Activated CD4-positive, alpha-beta memory T cell treated with anti-CD3 and anti-CD28 coated beads for 36 hours (primary cell): ENCODE measurements at regions not wholly inside any gene's neighbourhood (a gene's known extent, or its start where the extent isn't known, plus 50 kb on each side); places are given as distances from the start of the nearest gene placed in this dataset.
A peak's percentile ranks its signal among the peaks of the same experiment; 100 is the strongest.

Experiments used
- CTCF ChIA-PET: fragments of 350-600 bp; sonication (Branson Sonifier 250); formaldehyde crosslinking; loops from one replicate; lab custom pipeline; 2021; ENCODE audit warnings: antibody characterized with exemption, inconsistent platforms; lab: Charles Lee
- POLR2A ChIA-PET: fragments of 350-600 bp; sonication (Branson Sonifier 250); formaldehyde crosslinking; loops from one replicate; lab custom pipeline; 2021; ENCODE audit warnings: antibody characterized with exemption; lab: Charles Lee
- DNase-seq: peaks from one replicate; pipeline ENCODE4 v3.0.0-alpha.2; 2020
- H3K27ac Mint-ChIP-seq: one replicate; pipeline ENCODE4 v1.8.0; 2021; ENCODE audit warnings: mixed read lengths
- H3K27me3 Mint-ChIP-seq: one replicate; pipeline ENCODE4 v1.8.0; 2021; ENCODE audit warnings: mixed read lengths
- H3K36me3 Mint-ChIP-seq: one replicate; pipeline ENCODE4 v1.8.0; 2021; ENCODE audit warnings: mixed read lengths
- H3K4me1 Mint-ChIP-seq: one replicate; pipeline ENCODE4 v1.8.0; 2021; ENCODE audit warnings: low read depth, mixed read lengths
- H3K4me3 Mint-ChIP-seq: one replicate; pipeline ENCODE4 v1.8.0; 2021; ENCODE audit warnings: mild to moderate bottlenecking, mixed read lengths
- H3K9me3 Mint-ChIP-seq: one replicate; pipeline ENCODE4 v1.8.0; 2021; ENCODE audit warnings: mixed read lengths
- intact Hi-C: fragments of 100-400 bp; cut with micrococcal nuclease; formaldehyde crosslinking; loops from one replicate; pipeline ENCODE4 v1.15.1; 2023

- no peak for DNase-seq
- no peaks in the 10 kb centered on the region for H3K9me3 Mint-ChIP-seq
- no peak overlapping the region for H3K4me3 Mint-ChIP-seq
- peaks cover 41% of the 10 kb centered on the region for H3K27me3 Mint-ChIP-seq
- POLR2A ChIA-PET: no interaction called here
- no peaks in the 10 kb centered on the region for H3K36me3 Mint-ChIP-seq
- H3K4me1 Mint-ChIP-seq: peaks cover 20% of the 10 kb centered on the region
- H3K27ac Mint-ChIP-seq: no peak overlapping the region
- intact Hi-C loops: no loop called here
- CTCF ChIA-PET: no interaction called here
Observed at GRCh38 chr2:455015-455705, 167.3 kb upstream of the ALKAL2 start.

GRCh38 chr2:453132-453531, 165.2 kb upstream of the ALKAL2 start:
- CTCF ChIA-PET: no interaction called here
- intact Hi-C loops: no loop called here
- H3K4me3 Mint-ChIP-seq: no peak overlapping the region
- no peak overlapping the region for H3K27ac Mint-ChIP-seq
- peaks cover 14% of the 10 kb centered on the region for H3K4me1 Mint-ChIP-seq
- peaks cover 29% of the 10 kb centered on the region for H3K27me3 Mint-ChIP-seq
- no peaks in the 10 kb centered on the region for H3K9me3 Mint-ChIP-seq
- DNase-seq: no peak
- POLR2A ChIA-PET: interaction anchor here (1.1 kb wide), 1 partner anchor 17 kb away, joined by 3 read pairs; no protein-coding TSS in a partner anchor
- no peaks in the 10 kb centered on the region for H3K36me3 Mint-ChIP-seq

DNA sequence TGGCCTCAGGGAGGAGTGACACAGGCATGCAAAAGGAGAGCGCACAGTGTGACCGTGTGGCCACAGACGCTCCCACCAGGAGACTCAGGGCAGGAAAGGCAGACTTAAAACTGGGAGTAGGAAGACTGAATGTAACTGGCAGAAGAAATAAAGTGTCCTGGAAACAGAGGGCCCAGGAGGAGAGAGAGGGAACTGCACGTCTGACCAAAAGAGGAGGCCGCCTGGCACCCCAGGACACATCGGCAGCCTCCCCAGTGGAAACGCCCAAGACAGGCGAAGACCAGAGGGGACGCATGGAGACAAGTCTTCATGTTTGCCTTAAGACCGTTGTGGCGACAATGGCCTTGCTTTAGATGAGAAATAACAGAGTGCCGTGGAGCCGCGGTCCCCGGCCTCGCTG, 163.6 kb upstream of the ALKAL2 start:
- H3K4me1 Mint-ChIP-seq: no peaks in the 10 kb centered on the region
- no peak for DNase-seq
- ChIA-PET POLR2A (no interaction called here), CTCF (no interaction called here)
- H3K27ac Mint-ChIP-seq: no peak overlapping the region
- no peaks in the 10 kb centered on the region for H3K9me3 Mint-ChIP-seq
- intact Hi-C loops: no loop called here
- H3K36me3 Mint-ChIP-seq: no peaks in the 10 kb centered on the region
- H3K27me3 Mint-ChIP-seq: peaks cover 22% of the 10 kb centered on the region
- H3K4me3 Mint-ChIP-seq: no peak overlapping the region

DNA sequence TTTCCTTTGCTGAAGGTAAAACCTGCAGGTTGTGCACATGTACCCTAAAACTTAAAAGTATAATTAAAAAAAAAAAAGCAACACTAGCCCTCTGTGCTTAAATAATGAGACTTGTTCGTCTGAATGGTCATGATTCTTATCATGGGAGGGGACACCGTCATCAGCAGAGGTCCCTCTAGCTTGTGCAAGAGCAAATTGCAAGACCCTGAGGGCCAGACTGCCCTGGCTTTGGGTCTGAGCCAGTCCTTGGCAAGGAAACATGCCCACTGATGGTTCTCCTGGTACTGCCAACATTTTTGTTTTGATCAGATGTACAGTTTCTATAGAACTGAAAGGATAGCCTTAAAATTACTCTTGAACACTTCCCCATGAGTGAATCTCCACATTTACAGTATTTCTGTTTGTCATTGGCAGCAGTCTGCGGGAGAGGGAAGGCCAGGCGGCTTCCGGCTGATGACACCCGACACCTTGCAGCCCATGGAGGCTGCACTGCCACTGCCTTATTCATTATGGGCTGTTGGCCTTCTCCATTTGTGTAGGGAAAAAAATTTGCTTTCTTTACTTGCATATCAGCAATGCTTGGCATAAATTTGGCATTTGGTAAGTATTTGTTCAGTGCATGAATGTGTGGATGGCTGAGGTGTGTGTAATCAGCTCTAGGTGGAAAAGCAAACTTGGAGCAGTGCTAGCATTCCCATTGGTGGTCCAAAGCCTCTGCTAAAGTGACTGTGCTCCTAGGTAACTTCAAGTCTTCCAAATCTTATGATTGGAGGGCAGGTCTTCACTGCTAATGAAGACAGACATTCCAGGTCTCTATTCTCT, 161.6 kb upstream of the ALKAL2 start:
- intact Hi-C loops: no loop called here
- no peaks in the 10 kb centered on the region for H3K9me3 Mint-ChIP-seq
- POLR2A ChIA-PET: no interaction called here
- CTCF ChIA-PET: no interaction called here
- H3K27ac Mint-ChIP-seq: no peak overlapping the region
- H3K4me3 Mint-ChIP-seq: no peak overlapping the region
- no peak for DNase-seq
- H3K27me3 Mint-ChIP-seq: peaks cover 16% of the 10 kb centered on the region
- H3K36me3 Mint-ChIP-seq: no peaks in the 10 kb centered on the region
- peaks cover 3% of the 10 kb centered on the region for H3K4me1 Mint-ChIP-seq

- no peak for DNase-seq
- intact Hi-C loops: no loop called here
- peaks cover 13% of the 10 kb centered on the region for H3K27me3 Mint-ChIP-seq
- ChIA-PET CTCF (no interaction called here), POLR2A (no interaction called here)
- H3K4me1 Mint-ChIP-seq: peaks cover 3% of the 10 kb centered on the region
- H3K36me3 Mint-ChIP-seq: no peaks in the 10 kb centered on the region
- H3K27ac Mint-ChIP-seq: no peak overlapping the region
- no peaks in the 10 kb centered on the region for H3K9me3 Mint-ChIP-seq
- no peak overlapping the region for H3K4me3 Mint-ChIP-seq
Observed at GRCh38 chr2:447902-448665, 160.2 kb upstream of the ALKAL2 start.

- Mint-ChIP-seq H3K9me3 (no peaks in the 10 kb centered on the region), H3K4me1 (peaks cover 3% of the 10 kb centered on the region), H3K4me3 (no peak overlapping the region), H3K27ac (no peak overlapping the region), H3K36me3 (no peaks in the 10 kb centered on the region), H3K27me3 (peaks cover 9% of the 10 kb centered on the region)
- intact Hi-C loops: no loop called here
- ChIA-PET POLR2A (no interaction called here), CTCF (no interaction called here)
- DNase-seq: no peak
Observed at GRCh38 chr2:446963-447530, 159.2 kb upstream of the ALKAL2 start.

DNA sequence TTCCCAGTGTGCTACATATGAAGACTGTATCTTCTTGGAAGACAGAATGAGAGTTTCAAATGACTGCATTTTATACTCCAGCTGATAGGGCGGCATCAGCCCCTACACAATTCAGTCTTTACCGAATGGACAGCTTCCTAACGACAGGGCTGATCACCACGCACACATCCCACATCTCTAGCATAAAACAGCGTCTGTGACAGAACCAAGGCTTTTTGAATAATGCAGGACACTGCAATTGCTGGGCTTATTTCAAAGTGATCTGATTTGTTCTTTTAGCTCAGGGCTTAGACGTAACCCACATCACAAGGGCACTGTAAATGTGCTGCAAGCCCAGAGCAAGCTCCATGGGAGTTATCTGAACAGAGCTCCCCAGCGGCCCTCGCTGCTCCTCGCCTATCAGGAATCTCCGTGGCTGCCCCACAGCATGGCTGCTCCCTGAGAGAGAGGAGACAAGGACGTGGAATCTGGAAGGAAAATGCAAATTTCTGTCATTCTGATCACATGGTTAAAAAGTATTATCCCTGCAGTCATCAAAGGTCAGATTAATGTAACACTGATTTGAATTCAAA, 158.5 kb upstream of the ALKAL2 start:
- Mint-ChIP-seq H3K36me3 (no peaks in the 10 kb centered on the region), H3K9me3 (no peaks in the 10 kb centered on the region), H3K27me3 (peaks cover 6% of the 10 kb centered on the region), H3K4me1 (peaks cover 3% of the 10 kb centered on the region), H3K4me3 (no peak overlapping the region), H3K27ac (no peak overlapping the region)
- DNase-seq: no peak
- intact Hi-C loops: no loop called here
- ChIA-PET POLR2A (no interaction called here), CTCF (no interaction called here)

GRCh38 chr2:445896-446295, 158.0 kb upstream of the ALKAL2 start:
- DNase-seq: no peak
- H3K9me3 Mint-ChIP-seq: no peaks in the 10 kb centered on the region
- H3K4me1 Mint-ChIP-seq: peaks cover 3% of the 10 kb centered on the region
- H3K4me3 Mint-ChIP-seq: no peak overlapping the region
- intact Hi-C loops: no loop called here
- H3K36me3 Mint-ChIP-seq: no peaks in the 10 kb centered on the region
- H3K27me3 Mint-ChIP-seq: peaks cover 4% of the 10 kb centered on the region
- CTCF ChIA-PET: no interaction called here
- POLR2A ChIA-PET: no interaction called here
- no peak overlapping the region for H3K27ac Mint-ChIP-seq

- CTCF ChIA-PET: no interaction called here
- DNase-seq: peak; percentile 32
- peaks cover 3% of the 10 kb centered on the region for H3K4me1 Mint-ChIP-seq
- no peaks in the 10 kb centered on the region for H3K36me3 Mint-ChIP-seq
- no peak overlapping the region for H3K4me3 Mint-ChIP-seq
- intact Hi-C loops: no loop called here
- H3K27me3 Mint-ChIP-seq: peaks cover 4% of the 10 kb centered on the region
- no peaks in the 10 kb centered on the region for H3K9me3 Mint-ChIP-seq
- no peak overlapping the region for H3K27ac Mint-ChIP-seq
- POLR2A ChIA-PET: no interaction called here
Observed at GRCh38 chr2:444937-445884, 157.3 kb upstream of the ALKAL2 start.

DNA sequence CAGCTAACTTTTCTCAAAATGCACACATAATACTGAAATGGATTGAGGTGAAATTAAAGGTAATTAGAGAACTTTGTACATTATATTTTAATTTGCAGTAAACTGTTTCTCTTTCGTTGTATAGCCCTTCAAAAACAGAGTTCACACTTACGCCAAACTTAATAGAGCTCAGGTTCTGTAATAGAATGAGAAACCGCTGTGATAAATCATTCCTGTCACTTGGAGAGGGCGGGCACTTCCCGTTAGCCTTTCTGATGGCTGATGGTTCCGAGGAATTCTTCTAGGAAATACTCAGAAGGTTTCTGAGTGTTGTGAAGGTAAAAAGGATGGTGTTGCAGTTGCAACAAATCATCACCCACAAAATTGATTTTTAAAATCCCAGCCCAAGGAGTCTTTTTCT, 155.8 kb upstream of the ALKAL2 start:
- Mint-ChIP-seq H3K4me3 (no peak overlapping the region), H3K9me3 (no peaks in the 10 kb centered on the region), H3K36me3 (no peaks in the 10 kb centered on the region), H3K4me1 (peaks cover 4% of the 10 kb centered on the region), H3K27ac (no peak overlapping the region), H3K27me3 (peaks cover 4% of the 10 kb centered on the region)
- intact Hi-C loops: no loop called here
- ChIA-PET CTCF (no interaction called here), POLR2A (no interaction called here)
- no peak for DNase-seq

- Mint-ChIP-seq H3K27ac (peak overlapping the region; percentile 19), H3K9me3 (no peaks in the 10 kb centered on the region), H3K36me3 (no peaks in the 10 kb centered on the region), H3K4me3 (no peak overlapping the region), H3K4me1 (peaks cover 9% of the 10 kb centered on the region), H3K27me3 (peaks cover 4% of the 10 kb centered on the region)
- DNase-seq: no peak
- intact Hi-C loops: no loop called here
- ChIA-PET POLR2A (no interaction called here), CTCF (no interaction called here)
Observed at GRCh38 chr2:443216-443615, 155.3 kb upstream of the ALKAL2 start.
